ENCODE measurements at regions not wholly inside any gene's neighbourhood (a gene's known extent, or its start where the extent isn't known, plus 50 kb on each side); places are given as distances from the start of the nearest gene placed in this dataset.

- WGBS (ENCODE audit: insufficient coverage, low coverage, low lambda C conversion rate, missing lambda C conversion rate): 54% methylated on average over 6 of the region's 6 CpGs
- intact Hi-C loops (cut with DNase I): no loop called here
- no peak overlapping the region for H3K27ac ChIP-seq
- H3K27me3 ChIP-seq: no peaks in the 10 kb centered on the region
- H3K36me3 ChIP-seq: no peaks in the 10 kb centered on the region
- DNase-seq: no peak
- TF ChIP-seq CTCF (IDR thresholded peaks at IDR 0.05): no peak
- no peak for TF ChIP-seq POLR2A (IDR thresholded peaks at IDR 0.05)
- no peaks in the 10 kb centered on the region for H3K4me1 ChIP-seq
- ATAC-seq: no peak
- H3K9me3 ChIP-seq: no peaks in the 10 kb centered on the region
- no peak overlapping the region for H3K4me3 ChIP-seq
Measured at GRCh38 chr18:22034276-22034675, 135.1 kb upstream of the GATA6 start.

- intact Hi-C loops (cut with DNase I): no loop called here
- no peaks in the 10 kb centered on the region for H3K9me3 ChIP-seq
- no peaks in the 10 kb centered on the region for H3K36me3 ChIP-seq
- ATAC-seq (peak; percentile 56 to 79 (median 68)), DNase-seq (peak in 1 of 3 donors; percentile 50)
- H3K4me1 ChIP-seq: peaks cover 0 to 14% (median 2%) of the 10 kb centered on the region in 4 donors
- 42% methylated on average over 4 of the region's 4 CpGs for WGBS (ENCODE audit: insufficient coverage, low coverage, low lambda C conversion rate, missing lambda C conversion rate)
- no peaks in the 10 kb centered on the region for H3K27me3 ChIP-seq
- TF ChIP-seq CTCF (IDR thresholded peaks at IDR 0.05) (no peak), POLR2A (IDR thresholded peaks at IDR 0.05) (no peak)
- H3K27ac ChIP-seq: no peak overlapping the region
- no peak overlapping the region for H3K4me3 ChIP-seq
Measured at GRCh38 chr18:22040533-22040932, 128.9 kb upstream of the GATA6 start.

GRCh38 chr18:22043837-22044236 lies 125.6 kb upstream of the GATA6 start:
- Histone ChIP-seq H3K36me3 (no peaks in the 10 kb centered on the region), H3K4me3 (no peak overlapping the region), H3K4me1 (peaks cover 0 to 23% (median 5%) of the 10 kb centered on the region in 4 donors), H3K27me3 (no peaks in the 10 kb centered on the region), H3K9me3 (no peaks in the 10 kb centered on the region), H3K27ac (no peak overlapping the region)
- TF ChIP-seq CTCF (IDR thresholded peaks at IDR 0.05): no peak
- DNase-seq (no peak), ATAC-seq (no peak)
- intact Hi-C loops (cut with DNase I): no loop called here
- 62% methylated on average over 4 of the region's 4 CpGs for WGBS (ENCODE audit: insufficient coverage, low coverage, low lambda C conversion rate, missing lambda C conversion rate)

- intact Hi-C loops (cut with DNase I): no loop called here
- H3K27me3 ChIP-seq: no peaks in the 10 kb centered on the region
- ATAC-seq (peak; percentile 23 to 62 (median 42)), DNase-seq (no peak)
- H3K27ac ChIP-seq: no peak overlapping the region
- no peak overlapping the region for H3K4me3 ChIP-seq
- H3K9me3 ChIP-seq: no peaks in the 10 kb centered on the region
- WGBS (ENCODE audit: insufficient coverage, low coverage, low lambda C conversion rate, missing lambda C conversion rate): 28% methylated on average over 4 of the region's 5 CpGs
- H3K36me3 ChIP-seq: no peaks in the 10 kb centered on the region
- peaks cover 0 to 23% (median 5%) of the 10 kb centered on the region in 4 donors for H3K4me1 ChIP-seq
- TF ChIP-seq POLR2A (IDR thresholded peaks at IDR 0.05): no peak
- TF ChIP-seq CTCF (IDR thresholded peaks at IDR 0.05): no peak
Measured at GRCh38 chr18:22044474-22045220, 124.7 kb upstream of the GATA6 start.
